ENCODE measurements at regions not wholly inside any gene's neighbourhood (a gene's known extent, or its start where the extent isn't known, plus 50 kb on each side); places are given as distances from the start of the nearest gene placed in this dataset.

DNA sequence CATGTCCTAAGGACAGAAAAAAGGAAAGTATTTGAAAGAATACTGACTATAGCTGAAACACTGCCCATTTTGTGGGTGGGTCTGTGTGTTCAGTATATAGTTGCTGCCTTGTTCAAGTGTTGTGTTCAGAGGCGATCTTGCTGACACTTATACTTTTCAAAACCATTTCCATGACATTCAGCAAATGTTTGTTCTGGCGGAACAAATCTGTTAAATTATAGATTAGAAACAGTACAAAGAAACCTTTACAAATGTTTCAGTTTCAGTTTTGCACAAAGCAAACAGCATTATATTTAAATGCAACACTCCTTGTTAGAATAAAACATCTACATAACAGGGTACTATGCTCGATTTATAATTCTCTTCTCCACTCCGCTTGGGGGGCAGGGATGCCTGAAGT is 2276.3 kb downstream of the MAT2B start:
- no peak for DNase-seq

DNA sequence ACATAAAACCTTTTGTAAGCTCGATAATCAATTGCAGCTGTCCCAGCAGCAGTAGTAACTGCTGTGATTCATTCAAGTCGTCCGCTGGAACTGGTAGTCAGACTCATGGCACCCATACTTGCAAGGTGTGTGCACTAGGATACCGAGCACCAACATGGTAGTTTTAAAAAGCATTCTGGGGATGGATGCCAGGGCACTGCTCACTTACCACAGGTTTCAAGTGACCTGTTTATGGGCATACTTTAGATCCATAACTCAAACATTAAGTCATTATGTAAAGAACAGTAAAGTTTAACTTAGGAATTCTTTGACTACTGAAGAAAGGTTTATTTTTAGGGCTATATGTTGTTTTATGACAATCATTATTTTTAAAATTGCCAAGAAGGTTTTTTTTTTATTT is 2277.6 kb downstream of the MAT2B start:
- DNase-seq, result no peak

GRCh38 chr5:165786073-165786472 is 2280.7 kb downstream of the MAT2B start:
- no peak for DNase-seq

- no peak for DNase-seq
Observed at GRCh38 chr5:165795073-165795472, 2289.7 kb downstream of the MAT2B start.

- DNase-seq, result no peak
Observed at GRCh38 chr5:165805756-165806155, 2300.3 kb downstream of the MAT2B start.

GRCh38 chr5:165808335-165808734 is 2302.9 kb downstream of the MAT2B start:
- DNase-seq, result no peak

DNA sequence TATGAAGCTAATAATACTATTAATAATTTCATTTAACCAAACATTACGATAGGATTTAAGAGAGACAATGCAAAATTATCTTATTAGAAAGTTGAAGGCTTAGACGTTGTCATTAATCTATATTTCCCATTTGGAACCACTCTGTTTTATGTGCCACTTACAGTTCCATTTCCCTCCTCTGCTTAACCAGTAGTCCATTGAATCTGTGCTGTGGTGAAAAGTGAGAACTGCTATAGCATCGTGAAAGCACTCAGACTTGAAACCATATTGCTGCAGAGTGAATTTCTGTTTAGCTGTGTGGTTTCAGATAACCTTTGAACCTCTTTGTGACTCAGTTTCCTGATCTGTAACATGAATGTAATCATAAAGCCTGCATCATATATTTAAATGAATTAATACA is 2304.5 kb downstream of the MAT2B start:
- DNase-seq, result no peak

DNA sequence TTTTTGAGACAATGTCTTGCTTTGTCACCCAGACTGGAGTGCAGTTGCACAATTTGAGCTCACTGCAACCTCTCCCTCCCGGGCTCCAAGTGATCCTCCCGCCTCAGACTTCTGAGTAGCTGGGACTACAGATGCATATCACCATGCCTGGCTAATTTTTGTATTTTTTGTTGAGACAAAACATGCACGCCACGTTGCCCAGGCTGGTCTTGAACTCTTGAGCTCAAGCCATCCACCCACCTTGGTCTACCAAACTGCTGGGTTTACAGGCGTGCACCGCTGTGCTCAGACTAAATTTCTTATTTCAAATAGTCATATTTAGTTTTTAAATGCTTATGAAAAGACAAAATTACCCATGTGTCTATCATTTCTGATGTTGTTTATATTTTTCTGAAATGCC is 2324.1 kb downstream of the MAT2B start:
- DNase-seq, result no peak

DNA sequence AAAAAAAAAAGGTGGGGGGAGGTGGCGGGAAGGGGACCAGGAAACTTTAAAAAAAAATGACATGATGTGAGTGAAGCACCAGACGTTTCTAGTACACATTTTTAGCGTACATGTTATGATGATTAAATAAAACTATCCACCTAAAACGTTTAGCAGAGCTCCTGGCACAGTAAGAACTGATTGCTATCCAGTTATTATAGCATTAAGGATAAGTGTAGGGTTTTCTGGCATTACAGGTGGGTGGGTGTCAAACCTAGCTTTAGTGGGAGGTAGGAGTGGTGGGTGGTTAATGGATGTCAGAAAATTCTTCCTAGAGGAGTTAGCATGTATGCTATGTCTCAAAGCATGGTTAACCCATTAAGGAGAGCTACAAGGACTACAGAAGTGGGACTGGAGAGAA is 2329.5 kb downstream of the MAT2B start:
- no peak for DNase-seq

GRCh38 chr5:165836046-165836445 is 2330.6 kb downstream of the MAT2B start:
- DNase-seq, result no peak

DNA sequence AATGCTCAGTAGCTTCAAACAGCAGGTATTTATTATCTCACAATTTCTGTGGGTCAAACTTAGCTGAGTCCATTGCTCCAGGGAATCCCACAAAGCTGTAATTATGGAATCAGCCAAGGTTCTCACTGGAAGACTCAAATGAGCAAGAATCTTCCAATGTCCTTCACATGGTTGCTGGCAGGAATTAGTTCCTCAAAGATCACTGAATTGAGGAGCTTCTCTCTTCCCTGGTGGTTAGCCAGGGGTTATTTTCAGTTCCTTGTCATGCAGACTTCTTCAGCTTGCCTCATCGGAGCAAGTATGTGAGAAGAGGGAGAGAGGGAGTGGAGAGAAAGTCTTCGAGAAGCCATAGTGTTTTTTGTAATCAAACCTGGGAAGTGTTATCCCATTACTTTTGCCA is 2331.9 kb downstream of the MAT2B start:
- DNase-seq, result no peak

- no peak for DNase-seq
Observed at GRCh38 chr5:165844571-165844970, 2339.2 kb downstream of the MAT2B start.

GRCh38 chr5:165858118-165858517 is 2352.7 kb downstream of the MAT2B start:
- DNase-seq, result no peak

DNA sequence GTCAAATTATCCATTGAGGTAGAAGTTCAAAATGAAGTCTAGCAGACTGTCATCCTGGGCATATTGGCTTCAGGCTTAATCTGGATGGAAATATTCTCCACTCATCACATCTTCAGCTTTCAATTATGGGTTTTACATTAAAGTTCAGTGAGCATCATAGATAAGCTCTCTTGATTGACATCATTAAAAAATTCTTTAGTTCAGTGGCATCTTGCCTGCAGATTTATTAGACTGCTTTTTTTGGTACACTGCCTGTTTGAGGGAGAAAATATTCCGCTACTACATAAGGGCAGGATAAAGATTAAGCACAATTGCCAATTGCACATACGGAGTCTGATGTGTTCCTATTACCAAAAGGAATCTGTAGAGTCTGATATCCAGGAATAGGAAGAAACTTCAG is 2353.8 kb downstream of the MAT2B start:
- no peak for DNase-seq

DNA sequence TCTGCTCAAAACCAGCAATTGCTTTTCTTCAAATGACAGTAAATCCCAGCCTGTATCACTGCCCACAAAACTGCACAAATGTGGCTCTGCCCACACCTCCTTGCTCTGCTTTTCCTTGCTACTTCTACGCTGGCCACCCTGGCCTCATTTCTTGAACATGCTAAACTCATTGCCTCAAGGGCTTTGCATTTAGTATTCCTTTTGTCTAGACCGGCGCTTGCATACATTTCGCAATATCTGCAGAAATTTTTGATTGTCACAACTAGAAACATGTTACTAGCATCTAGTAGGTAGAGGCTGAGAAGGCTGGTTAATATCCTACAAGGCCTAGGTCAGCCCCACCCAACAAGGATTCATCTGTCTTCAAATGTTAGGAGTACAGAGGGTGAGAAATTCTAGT is 2357.8 kb downstream of the MAT2B start:
- no peak for DNase-seq

DNA sequence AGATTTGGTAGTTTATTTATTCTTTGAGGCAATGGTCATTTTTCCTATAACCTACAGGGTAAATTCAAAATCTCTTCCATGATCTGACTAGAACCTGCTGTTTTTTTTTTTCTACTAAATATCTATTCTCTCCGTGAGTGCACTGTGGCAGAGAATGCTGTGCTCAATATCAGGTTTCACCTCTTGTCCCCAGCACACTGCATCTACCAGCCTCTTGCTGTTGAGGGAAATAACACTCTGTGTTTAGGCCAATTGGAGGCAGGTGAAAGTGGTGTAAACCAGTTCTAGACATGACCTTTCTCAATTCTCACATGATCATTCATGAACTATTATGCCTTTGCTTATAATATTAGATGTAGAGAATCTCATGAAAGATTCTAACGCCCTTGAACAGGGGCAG is 2365.9 kb downstream of the MAT2B start:
- DNase-seq, result no peak

- DNase-seq, result no peak
Observed at GRCh38 chr5:165874851-165875250, 2369.4 kb downstream of the MAT2B start.

DNA sequence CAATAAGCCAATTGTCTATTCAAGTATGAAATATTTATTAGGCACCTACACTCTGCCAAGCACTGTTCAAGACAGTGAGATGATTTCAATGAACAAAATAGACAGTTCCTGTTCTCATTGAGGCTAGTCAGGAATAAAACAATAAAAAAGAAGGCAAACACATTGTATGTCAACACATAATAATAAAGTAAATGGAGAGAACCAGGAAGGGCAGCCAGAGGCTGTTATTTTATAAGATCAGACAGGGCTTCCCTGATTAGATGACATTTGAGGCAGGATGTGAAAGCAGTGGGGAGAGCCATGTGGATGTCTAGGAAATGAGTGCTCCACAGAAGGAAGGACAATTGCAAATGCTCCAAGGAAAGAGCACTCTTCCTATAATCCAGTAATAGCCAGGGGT is 2371.1 kb downstream of the MAT2B start:
- DNase-seq, result no peak

DNA sequence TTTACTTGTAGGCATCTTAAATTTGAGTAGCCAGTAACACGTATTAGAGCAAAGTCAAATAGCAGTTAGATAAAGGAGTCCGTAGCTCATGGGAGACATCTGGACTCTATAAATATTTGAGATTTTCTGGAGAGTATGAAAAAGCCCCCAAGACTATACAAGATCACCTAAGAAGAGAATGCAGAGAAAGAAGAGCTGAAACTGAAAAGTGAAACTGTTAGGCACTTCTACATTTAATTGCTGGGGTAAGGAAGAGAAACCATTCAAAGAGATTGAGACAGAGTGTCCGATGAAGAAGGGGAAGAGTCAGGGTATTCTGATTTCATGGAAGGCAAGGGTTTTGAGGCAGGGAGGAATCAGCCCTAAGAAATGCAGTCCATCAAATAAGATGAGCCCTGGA is 2372.1 kb downstream of the MAT2B start:
- DNase-seq, result no peak

- DNase-seq, result no peak
Observed at GRCh38 chr5:165881259-165881658, 2375.8 kb downstream of the MAT2B start.

DNA sequence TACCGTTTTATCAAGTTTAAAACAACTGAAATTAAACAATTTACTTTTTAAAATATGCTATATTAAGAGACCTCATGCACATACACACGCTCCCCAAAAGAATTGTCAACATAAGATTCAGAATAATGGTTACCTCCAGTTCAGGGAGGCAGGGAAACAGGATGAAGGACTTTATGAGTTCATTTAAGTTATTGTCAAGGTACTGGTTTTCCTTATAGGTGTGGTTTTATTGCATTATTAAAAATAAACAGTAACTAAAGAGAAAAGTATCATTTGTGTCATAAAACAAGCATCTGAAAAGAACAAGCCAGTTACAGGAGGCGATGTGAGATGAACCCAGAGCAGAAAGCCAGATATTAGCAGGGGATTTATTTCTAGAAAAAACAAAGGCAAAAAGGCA is 2376.7 kb downstream of the MAT2B start:
- no peak for DNase-seq

GRCh38 chr5:165885623-165886350 is 2380.4 kb downstream of the MAT2B start:
- DNase-seq, result no peak

DNA sequence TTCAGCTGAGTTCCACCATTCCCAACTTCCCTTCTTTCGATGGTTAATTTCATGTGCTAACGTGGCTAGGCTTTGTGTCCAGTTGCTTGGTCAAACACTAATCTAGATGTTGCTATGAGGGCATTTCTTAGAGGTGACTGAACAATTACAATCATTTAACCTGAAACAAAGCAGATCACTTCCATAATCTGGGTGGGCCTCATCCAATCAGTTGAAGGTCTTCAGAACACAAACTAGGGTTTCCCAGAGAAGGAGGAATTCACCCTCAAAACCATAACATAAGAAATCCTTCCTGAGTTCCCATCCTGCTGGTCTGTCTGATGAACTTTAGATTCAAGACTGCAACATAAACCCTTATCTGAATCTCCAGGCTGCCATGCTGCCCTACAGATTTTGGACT is 2381.7 kb downstream of the MAT2B start:
- no peak for DNase-seq

DNA sequence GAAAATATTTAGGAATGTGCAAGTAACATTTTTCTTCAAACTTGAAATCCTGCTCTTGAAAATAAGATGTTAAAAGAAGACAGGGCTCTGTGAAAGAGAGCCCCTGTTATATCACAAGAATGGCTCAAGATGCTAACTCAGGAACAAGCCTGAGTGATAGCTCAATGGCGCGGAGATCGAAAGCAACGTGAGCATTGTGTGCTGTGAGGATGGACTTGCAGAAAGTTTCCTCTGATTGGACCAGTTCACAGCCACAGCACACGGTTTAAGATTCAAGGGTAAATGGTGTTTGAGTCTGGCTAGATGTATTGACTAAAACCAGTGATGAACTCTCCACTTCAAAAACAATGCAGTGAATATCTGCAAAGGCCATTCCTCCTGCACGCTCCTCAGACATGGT is 2387.0 kb downstream of the MAT2B start:
- DNase-seq, result no peak

- no peak for DNase-seq
Observed at GRCh38 chr5:165894916-165895315, 2389.5 kb downstream of the MAT2B start.

DNA sequence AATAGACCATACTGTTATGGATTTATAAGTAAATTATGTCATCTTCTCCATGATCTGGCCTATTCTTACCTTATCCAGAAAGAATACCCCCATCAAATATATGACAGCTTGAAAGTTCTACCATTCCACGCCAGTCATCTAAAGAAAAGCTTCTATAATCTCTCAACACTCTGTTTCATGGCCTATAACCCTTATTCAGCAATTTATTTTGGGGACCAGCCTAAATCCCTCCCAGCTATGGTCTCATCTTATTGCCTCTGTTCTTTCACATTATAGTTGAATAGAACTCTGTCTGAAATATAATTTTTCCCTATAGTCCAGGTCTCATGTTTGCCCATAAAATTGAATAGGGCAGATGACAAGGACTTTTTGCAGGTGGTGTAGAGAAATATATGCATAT is 2387.6 kb upstream of the WWC1 start:
- DNase-seq, result no peak

Measured in 8988T (cell line).